Neuronal stem cell (in vitro differentiated cells): ENCODE measurements at regions not wholly inside any gene's neighbourhood (a gene's known extent, or its start where the extent isn't known, plus 50 kb on each side); places are given as distances from the start of the nearest gene placed in this dataset.
A peak's percentile ranks its signal among the peaks of the same experiment; 100 is the strongest.

Source experiments
- DNase-seq: peaks from one replicate; pipeline ENCODE4 v3.0.0-alpha.2; 2013; ENCODE audit warnings: low spot score
- H2AFZ ChIP-seq: one replicate; pipeline ENCODE4 v1.6.1; 2013; ENCODE audit warnings: mild to moderate bottlenecking, low read length, inconsistent platforms
- H2AK5ac ChIP-seq: 2 replicates; pipeline ENCODE4 v1.6.1; 2013; ENCODE audit warnings: low read depth, mild to moderate bottlenecking, inconsistent platforms, low read length, moderate library complexity, mixed read lengths
- H2BK120ac ChIP-seq: 2 replicates; pipeline ENCODE4 v1.6.1; 2013; ENCODE audit warnings: low read depth, mild to moderate bottlenecking, inconsistent platforms, low read length, moderate library complexity, mixed read lengths
- H2BK12ac ChIP-seq: one replicate; pipeline ENCODE4 v1.6.1; 2013; ENCODE audit warnings: low read length, inconsistent platforms
- H2BK15ac ChIP-seq: 2 replicates; pipeline ENCODE4 v1.6.1; 2013; ENCODE audit warnings: mild to moderate bottlenecking, low read length, inconsistent platforms, mixed read lengths
- H2BK5ac ChIP-seq: one replicate; pipeline ENCODE4 v1.6.1; 2013; ENCODE audit warnings: inconsistent platforms, mild to moderate bottlenecking, low read length, moderate library complexity
- H3K14ac ChIP-seq: one replicate; pipeline ENCODE4 v1.6.1; 2013; ENCODE audit warnings: low read length, inconsistent platforms
- H3K18ac ChIP-seq: 2 replicates; pipeline ENCODE4 v1.6.1; 2013; ENCODE audit warnings: low read length, inconsistent platforms
- H3K23ac ChIP-seq: 2 replicates; pipeline ENCODE4 v1.6.1; 2013; ENCODE audit warnings: low read depth, mild to moderate bottlenecking, mixed read lengths, low read length, inconsistent platforms; ENCODE audit not compliant: poor library complexity
- H3K27ac ChIP-seq: replicated peaks from 3 replicates; pipeline ENCODE4 v1.5.1; 2013; ENCODE audit warnings: low read length, inconsistent platforms
- H3K27me3 ChIP-seq, 3 experiments: 2 replicates each; pipeline ENCODE4 v1.6.1; 2013; ENCODE audit warnings: low read length in 3 of 3, mild to moderate bottlenecking in 2 of 3, inconsistent platforms in 1 of 3, low read depth in 1 of 3, mixed read lengths in 1 of 3, moderate library complexity in 1 of 3; ENCODE audit not compliant: control insufficient read depth in 3 of 3, insufficient read depth in 3 of 3
- H3K36me3 ChIP-seq, 2 donors: replicated peaks in 1 of 2; 2 replicates each; pipeline ENCODE4 v1.6.1; 2013; ENCODE audit warnings: low read length in 2 of 2; ENCODE audit not compliant: control insufficient read depth in 2 of 2, insufficient read depth in 2 of 2
- H3K4ac ChIP-seq: 2 replicates; pipeline ENCODE4 v1.6.1; 2013; ENCODE audit warnings: inconsistent platforms, mild to moderate bottlenecking, low read length, moderate library complexity
- H3K4me1 ChIP-seq, 2 donors: 1 replicate in 1 of 2; 2 replicates in 1 of 2; pipeline ENCODE4 v1.6.1; 2013; ENCODE audit warnings: low read length in 2 of 2, low read depth in 1 of 2; ENCODE audit not compliant: control insufficient read depth in 2 of 2, insufficient read depth in 1 of 2
- H3K4me2 ChIP-seq: one replicate; pipeline ENCODE4 v1.6.1; 2013; ENCODE audit warnings: mild to moderate bottlenecking, low read length, inconsistent platforms; ENCODE audit not compliant: insufficient read depth, poor library complexity, severe bottlenecking
- H3K4me3 ChIP-seq, 2 donors: 2 replicates each; pipeline ENCODE4 v1.5.1; 2013; ENCODE audit warnings: low read length in 2 of 2, mild to moderate bottlenecking in 2 of 2, inconsistent platforms in 1 of 2, moderate library complexity in 1 of 2
- H3K79me1 ChIP-seq: one replicate; pipeline ENCODE4 v1.6.1; 2013; ENCODE audit warnings: low read depth, mild to moderate bottlenecking, inconsistent platforms, low read length, moderate library complexity
- H3K9ac ChIP-seq: one replicate; pipeline ENCODE4 v1.6.1; 2013; ENCODE audit warnings: mild to moderate bottlenecking, low read depth, low read length, inconsistent platforms; ENCODE audit not compliant: poor library complexity
- H3K9me3 ChIP-seq, 2 donors: replicated peaks in 1 of 2; 2 replicates each; pipeline versions ENCODE3 to v1.6.1; 2013; ENCODE audit warnings: low read length in 2 of 2, mild to moderate bottlenecking in 2 of 2, inconsistent platforms in 1 of 2, low read depth in 1 of 2, mixed read lengths in 1 of 2, moderate library complexity in 1 of 2; ENCODE audit not compliant: control insufficient read depth in 2 of 2, insufficient read depth in 1 of 2
- H4K8ac ChIP-seq: one replicate; pipeline ENCODE4 v1.6.1; 2013; ENCODE audit warnings: low read depth, mild to moderate bottlenecking, inconsistent platforms, low read length, moderate library complexity
- H4K91ac ChIP-seq: one replicate; pipeline ENCODE4 v1.6.1; 2013; ENCODE audit warnings: low read length, low read depth, mild to moderate bottlenecking, inconsistent platforms; ENCODE audit not compliant: poor library complexity
- WGBS, 2 donors: extraction: QIAGEN DNeasy Blood & Tissue Kit; methylation state at CpG; one replicate each; pipeline ENCODE4 v1.1.7; 2013; ENCODE audit warnings: missing lambda C conversion rate in 2 of 2, mixed read lengths in 1 of 2; ENCODE audit not compliant: insufficient read length in 2 of 2, insufficient replicate concordance in 1 of 2; ENCODE audit errors: extremely low coverage in 2 of 2; 5-methylcytosine and 5-hydroxymethylcytosine counted together

DNA sequence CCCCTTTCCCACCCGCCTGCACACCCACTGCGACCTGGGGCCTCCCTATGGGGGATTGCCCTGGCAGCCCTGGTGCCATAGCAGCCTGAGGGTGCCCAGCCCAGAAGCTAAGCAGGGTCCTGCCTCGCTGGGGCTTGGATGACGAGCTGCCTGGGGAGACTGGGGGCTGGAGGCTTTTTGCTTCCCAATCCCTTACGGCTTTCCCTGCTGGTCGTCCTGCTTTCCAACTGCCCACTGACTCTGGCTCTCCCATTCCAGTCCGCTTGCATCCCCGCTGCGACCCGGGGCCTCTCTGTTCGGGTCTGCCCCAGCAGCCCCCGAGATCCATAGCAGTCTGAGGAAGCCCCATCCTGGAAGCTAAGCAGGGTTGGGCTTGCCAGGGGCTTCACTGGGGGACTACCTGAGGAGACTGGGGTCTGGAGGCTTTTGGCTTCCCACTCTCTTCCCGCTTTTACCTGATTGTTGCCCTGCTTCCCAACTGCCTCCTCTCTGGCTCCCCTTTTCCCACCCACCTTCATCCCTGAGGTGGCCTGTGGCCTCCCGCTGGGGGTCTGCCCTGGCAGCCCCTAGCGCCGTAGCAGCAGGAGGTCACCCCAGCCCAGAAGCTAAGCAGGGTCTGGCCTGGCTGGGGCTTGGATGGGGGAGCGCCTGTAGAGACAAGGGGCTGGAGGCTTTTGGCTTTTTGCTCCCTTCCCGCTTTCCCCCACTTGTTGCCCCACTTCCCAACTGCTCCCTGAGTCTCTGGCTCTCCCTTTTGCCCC lies 2292.8 kb downstream of the TP53TG3F start:
- H3K18ac ChIP-seq = no peak overlapping the region
- whole genome bisulfite sequencing, 2 donors = no CpG with 5 or more reads among the region's 18 CpGs
- no peak overlapping the region for H2AFZ ChIP-seq
- H2BK5ac ChIP-seq = no peak overlapping the region
- H3K27me3 ChIP-seq = no peaks in the 10 kb centered on the region
- no peak overlapping the region for H3K4me2 ChIP-seq
- no peak overlapping the region for H4K91ac ChIP-seq
- H3K4me3 ChIP-seq = no peak overlapping the region
- peaks cover 0 to 61% of the 10 kb centered on the region in 2 donors for H3K9me3 ChIP-seq
- no peak overlapping the region for H3K23ac ChIP-seq
- no peaks in the 10 kb centered on the region for H3K36me3 ChIP-seq
- H3K9ac ChIP-seq = no peak overlapping the region
- no peak overlapping the region for H3K27ac ChIP-seq
- H3K4me1 ChIP-seq = no peaks in the 10 kb centered on the region
- H2BK15ac ChIP-seq = no peak overlapping the region
- H3K14ac ChIP-seq = no peak overlapping the region
- H3K79me1 ChIP-seq = peaks cover 4% of the 10 kb centered on the region
- no peak overlapping the region for H2BK12ac ChIP-seq
- DNase-seq = no peak
- H4K8ac ChIP-seq = no peak overlapping the region
- H2BK120ac ChIP-seq = no peak overlapping the region
- H2AK5ac ChIP-seq = no peak overlapping the region
- no peak overlapping the region for H3K4ac ChIP-seq

DNA sequence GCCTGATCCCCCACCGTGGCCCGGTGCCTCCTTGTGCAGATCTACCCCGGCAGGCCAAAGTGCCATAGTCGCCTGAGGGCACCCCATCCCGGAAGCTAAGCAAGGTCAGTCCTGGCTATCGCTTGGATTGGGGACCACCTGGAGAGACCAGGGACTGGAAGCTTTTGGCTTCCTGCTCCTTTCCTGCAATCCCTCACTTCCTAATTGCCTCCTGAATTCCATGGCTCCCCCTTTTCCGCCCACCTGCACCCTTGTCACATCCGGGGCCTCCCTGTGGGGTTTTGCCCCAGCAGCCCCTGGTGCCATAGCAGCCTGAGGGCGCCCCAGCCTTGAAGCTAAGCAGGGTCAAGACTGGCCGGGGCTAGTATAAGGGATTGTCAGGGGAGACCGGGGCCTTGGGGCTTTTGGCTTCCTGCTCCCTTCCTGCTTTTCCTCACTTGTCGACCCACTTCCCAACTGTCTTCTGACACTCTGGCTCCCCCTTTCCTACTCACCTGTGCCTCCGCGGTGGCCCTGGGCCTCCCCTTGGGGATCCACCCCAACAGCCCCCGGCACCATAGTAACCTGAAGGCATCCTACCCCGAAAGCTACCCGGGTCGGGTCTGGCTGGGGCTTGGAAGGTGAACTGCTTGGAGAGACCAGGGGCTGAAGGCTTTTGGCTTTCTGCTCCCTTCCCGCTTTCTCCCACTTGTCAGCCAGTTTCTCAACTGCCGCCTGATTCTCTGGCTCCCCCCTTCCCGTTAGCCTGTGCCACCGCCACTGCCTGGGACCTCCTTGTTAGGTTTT lies 2293.6 kb downstream of the TP53TG3F start:
- Histone ChIP-seq H2BK12ac (no peak overlapping the region), H3K27ac (no peak overlapping the region), H2BK5ac (no peak overlapping the region), H3K9me3 (peaks cover 0 to 56% of the 10 kb centered on the region in 2 donors), H3K14ac (no peak overlapping the region), H3K9ac (no peak overlapping the region), H3K4me3 (peak overlapping the region in 1 of 2 donors; percentile 50), H3K79me1 (peaks cover 3% of the 10 kb centered on the region), H3K18ac (no peak overlapping the region), H3K23ac (no peak overlapping the region), H3K36me3 (no peaks in the 10 kb centered on the region), H3K4me2 (no peak overlapping the region), H3K4me1 (no peaks in the 10 kb centered on the region), H2AK5ac (no peak overlapping the region), H4K91ac (no peak overlapping the region), H3K27me3 (no peaks in the 10 kb centered on the region), H2AFZ (no peak overlapping the region), H4K8ac (no peak overlapping the region), H3K4ac (no peak overlapping the region), H2BK15ac (no peak overlapping the region), H2BK120ac (no peak overlapping the region)
- no peak for DNase-seq
- WGBS, 2 donors = no CpG with 5 or more reads among the region's 22 CpGs

- H3K36me3 ChIP-seq = no peaks in the 10 kb centered on the region
- H3K27me3 ChIP-seq = no peaks in the 10 kb centered on the region
- no CpG with 5 or more reads among the region's 12 CpGs for WGBS, 2 donors
- no peak overlapping the region for H3K18ac ChIP-seq
- H2BK15ac ChIP-seq = no peak overlapping the region
- no peak overlapping the region for H3K9ac ChIP-seq
- no peak overlapping the region for H2BK5ac ChIP-seq
- no peak overlapping the region for H4K91ac ChIP-seq
- DNase-seq = no peak
- H3K27ac ChIP-seq = no peak overlapping the region
- no peak overlapping the region for H3K23ac ChIP-seq
- no peak overlapping the region for H4K8ac ChIP-seq
- peaks cover 3% of the 10 kb centered on the region for H3K79me1 ChIP-seq
- H2AK5ac ChIP-seq = no peak overlapping the region
- H3K4ac ChIP-seq = no peak overlapping the region
- no peak overlapping the region for H3K14ac ChIP-seq
- H3K4me3 ChIP-seq = peak overlapping the region in 1 of 2 donors; percentile 50
- peaks cover 0 to 51% of the 10 kb centered on the region in 2 donors for H3K9me3 ChIP-seq
- H3K4me2 ChIP-seq = no peak overlapping the region
- H2BK12ac ChIP-seq = no peak overlapping the region
- no peaks in the 10 kb centered on the region for H3K4me1 ChIP-seq
- no peak overlapping the region for H2AFZ ChIP-seq
- no peak overlapping the region for H2BK120ac ChIP-seq
Observed at GRCh38 chr16:35753559-35754390, 2294.4 kb downstream of the TP53TG3F start.
